ENCODE measurements at regions not wholly inside any gene's neighbourhood (a gene's known extent, or its start where the extent isn't known, plus 50 kb on each side); places are given as distances from the start of the nearest gene placed in this dataset.
"Not testable (repeated sequence)": the region's sequence is repeated elsewhere in the genome, so short reads cannot be mapped to it uniquely, and the experiment has no call there.

DNA sequence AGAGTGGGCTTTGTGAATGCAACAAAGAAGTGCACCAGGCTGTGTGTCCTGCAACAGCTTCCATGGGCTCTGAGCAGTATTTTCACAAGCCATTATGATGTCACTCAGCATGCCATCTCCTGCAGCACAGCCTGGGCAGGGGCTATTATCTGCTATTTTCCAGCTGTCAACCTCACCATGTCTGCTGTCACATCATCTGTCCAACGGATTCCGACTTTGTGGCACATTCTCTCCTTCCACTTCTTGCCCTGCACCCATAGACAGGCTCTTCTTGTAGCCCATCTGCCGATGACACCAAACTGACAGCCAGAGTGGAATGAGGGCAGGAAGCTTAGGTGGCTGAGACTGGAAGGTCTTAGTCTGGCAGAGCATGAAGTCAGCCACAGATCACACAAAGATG is 691.9 kb downstream of the NTRK3 start:
- Mint-ChIP-seq H3K9me3 (peaks cover 5% of the 10 kb centered on the region), H3K4me3 (no peak overlapping the region), H3K27me3 (no peaks in the 10 kb centered on the region), H3K4me1 (peaks cover under 1% of the 10 kb centered on the region), H3K36me3 (ENCODE audit: low read depth) (no peaks in the 10 kb centered on the region), H3K27ac (no peak overlapping the region)
- CTCF ChIA-PET = no interaction called here
- DNase-seq = no peak
- POLR2A ChIA-PET = no interaction called here

DNA sequence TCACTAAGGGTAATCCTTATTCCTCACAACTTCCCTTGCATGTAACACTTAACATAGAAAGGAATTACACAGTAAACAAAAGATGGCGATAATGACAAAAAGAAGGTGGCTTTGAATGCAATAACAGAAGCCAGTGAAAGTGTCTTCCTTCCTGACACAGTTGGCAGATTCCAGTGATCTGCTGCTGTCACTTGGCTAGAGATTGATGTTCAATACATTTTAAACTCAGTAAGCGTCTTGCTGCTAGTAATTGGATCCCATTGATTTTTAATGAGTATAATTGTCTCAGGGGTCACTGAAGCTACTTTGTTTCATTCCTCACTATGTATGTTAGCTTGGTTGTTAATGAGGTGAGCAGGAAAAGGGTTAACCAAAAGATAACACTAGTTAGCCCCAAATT is 692.7 kb downstream of the NTRK3 start:
- POLR2A ChIA-PET = no interaction called here
- no peak for DNase-seq
- CTCF ChIA-PET = interaction anchor here (0.6 kb wide), 1 partner anchor 757 kb away, joined by 3 read pairs; no protein-coding TSS in a partner anchor
- Mint-ChIP-seq H3K4me1 (no peaks in the 10 kb centered on the region), H3K27ac (no peak overlapping the region), H3K4me3 (no peak overlapping the region), H3K36me3 (ENCODE audit: low read depth) (no peaks in the 10 kb centered on the region), H3K27me3 (no peaks in the 10 kb centered on the region), H3K9me3 (peaks cover 5% of the 10 kb centered on the region)

DNA sequence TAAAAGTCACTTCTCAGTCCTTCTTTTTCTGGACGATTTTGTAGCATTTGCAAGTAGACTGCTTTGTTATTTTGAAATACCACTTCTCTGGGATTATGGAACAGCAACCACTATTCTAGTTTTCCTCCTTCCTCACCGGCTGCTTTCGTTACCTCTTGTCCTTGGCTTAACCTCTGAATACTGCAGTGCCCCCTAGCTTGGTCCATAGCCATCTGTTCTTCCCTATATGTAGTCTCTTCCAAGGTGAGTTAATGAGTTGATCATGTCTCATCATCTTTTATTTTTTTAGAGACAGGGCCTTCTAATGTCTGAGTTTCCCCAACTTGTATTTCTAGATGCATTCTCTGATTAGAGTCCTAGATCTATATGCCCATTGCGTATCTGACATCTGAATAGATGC is 694.3 kb downstream of the NTRK3 start:
- H3K4me1 Mint-ChIP-seq = no peaks in the 10 kb centered on the region
- peaks cover 5% of the 10 kb centered on the region for H3K9me3 Mint-ChIP-seq
- no peaks in the 10 kb centered on the region for H3K27me3 Mint-ChIP-seq
- H3K36me3 Mint-ChIP-seq (ENCODE audit: low read depth) = no peaks in the 10 kb centered on the region
- no peak overlapping the region for H3K27ac Mint-ChIP-seq
- CTCF ChIA-PET = no interaction called here
- no peak for DNase-seq
- H3K4me3 Mint-ChIP-seq = no peak overlapping the region
- POLR2A ChIA-PET = no interaction called here

DNA sequence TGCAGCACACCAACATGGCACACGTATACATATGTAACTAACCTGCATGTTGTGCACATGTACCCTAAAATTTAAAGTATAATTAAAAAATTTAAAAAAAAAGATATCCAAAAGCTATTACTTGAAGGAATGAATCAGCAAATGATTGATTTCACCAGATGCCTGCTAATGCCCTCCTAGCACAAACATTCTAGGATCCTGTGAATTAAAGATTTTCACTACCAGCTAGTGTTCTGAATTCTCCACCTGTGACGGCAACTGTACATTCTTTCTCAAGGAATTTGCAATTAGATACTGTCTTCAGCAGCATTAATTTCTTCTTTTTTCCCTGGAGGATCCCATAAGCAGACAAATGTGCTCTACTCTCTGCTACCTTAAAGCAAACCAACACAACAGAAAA is 694.9 kb downstream of the NTRK3 start:
- DNase-seq = no peak
- Mint-ChIP-seq H3K4me3 (no peak overlapping the region), H3K27me3 (no peaks in the 10 kb centered on the region), H3K36me3 (ENCODE audit: low read depth) (no peaks in the 10 kb centered on the region), H3K4me1 (no peaks in the 10 kb centered on the region), H3K9me3 (peaks cover 5% of the 10 kb centered on the region), H3K27ac (no peak overlapping the region)
- ChIA-PET POLR2A (no interaction called here), CTCF (no interaction called here)

DNA sequence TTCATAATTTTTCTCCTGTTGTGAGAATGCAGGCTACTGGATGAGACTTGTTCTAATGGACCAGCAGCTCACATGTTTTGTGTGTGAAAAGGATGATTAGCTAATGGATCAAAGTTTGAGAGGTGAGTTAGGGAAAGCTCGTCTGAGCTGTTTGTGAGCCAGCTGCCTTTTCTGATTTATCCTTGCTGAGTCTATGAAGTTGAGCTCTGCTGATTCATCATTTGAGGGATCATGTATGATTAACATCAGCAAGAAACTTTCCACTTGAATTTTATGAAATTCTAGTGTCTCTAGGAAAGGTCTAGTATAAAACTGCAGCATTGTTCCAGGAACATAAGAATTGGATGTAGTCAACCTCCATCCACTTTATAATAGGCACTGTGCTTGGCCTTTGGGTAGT is 698.7 kb downstream of the NTRK3 start:
- no peak for DNase-seq
- Mint-ChIP-seq H3K27me3 (no peaks in the 10 kb centered on the region), H3K4me3 (no peak overlapping the region), H3K4me1 (no peaks in the 10 kb centered on the region), H3K9me3 (peaks cover 5% of the 10 kb centered on the region), H3K36me3 (ENCODE audit: low read depth) (no peaks in the 10 kb centered on the region), H3K27ac (no peak overlapping the region)
- CTCF ChIA-PET = no interaction called here
- POLR2A ChIA-PET = no interaction called here

DNA sequence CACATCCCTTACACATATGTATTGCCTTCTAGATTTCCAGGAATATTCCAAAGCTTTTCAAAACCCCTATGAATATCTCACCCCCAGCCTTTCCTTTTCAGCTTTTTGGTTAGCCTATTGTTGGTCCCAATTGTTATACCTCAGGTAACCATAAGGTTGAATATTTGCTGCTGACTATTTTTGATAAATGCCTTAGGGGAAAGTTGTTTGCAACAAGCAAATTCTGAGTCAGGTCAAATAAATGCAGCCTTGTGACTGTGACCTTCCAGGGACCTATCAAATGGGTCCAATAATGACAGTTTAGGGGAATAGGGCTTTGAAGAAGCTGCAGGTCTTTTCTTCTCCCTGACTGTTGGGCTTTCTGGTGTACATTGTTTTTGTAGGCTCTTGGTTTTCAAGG is 699.7 kb downstream of the NTRK3 start:
- H3K4me3 Mint-ChIP-seq = no peak overlapping the region
- no peaks in the 10 kb centered on the region for H3K4me1 Mint-ChIP-seq
- H3K27me3 Mint-ChIP-seq = no peaks in the 10 kb centered on the region
- ChIA-PET CTCF (interaction anchor here (0.5 kb wide), 1 partner anchor 800 kb away, joined by 3 read pairs; no protein-coding TSS in a partner anchor), POLR2A (no interaction called here)
- H3K36me3 Mint-ChIP-seq (ENCODE audit: low read depth) = no peaks in the 10 kb centered on the region
- no peak for DNase-seq
- no peak overlapping the region for H3K27ac Mint-ChIP-seq
- peaks cover 5% of the 10 kb centered on the region for H3K9me3 Mint-ChIP-seq

DNA sequence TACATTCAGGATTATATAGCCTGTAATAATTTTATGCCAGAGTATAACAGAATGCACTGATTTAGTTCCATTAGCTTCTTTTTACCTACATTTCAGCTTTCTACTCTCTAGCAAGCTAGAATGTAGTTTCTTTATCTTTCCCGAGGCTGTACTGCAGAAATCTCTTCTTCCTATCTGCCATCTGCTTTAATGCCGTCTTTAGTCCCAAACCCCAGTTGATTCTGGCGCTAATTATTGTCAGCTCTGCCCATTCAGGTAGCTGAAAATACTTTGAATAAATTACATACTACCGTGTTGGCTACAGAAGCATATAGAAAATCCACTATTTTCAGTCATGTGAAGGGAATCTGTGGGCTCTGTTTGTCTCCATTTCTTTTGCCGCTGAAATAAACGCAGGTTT is 706.7 kb downstream of the NTRK3 start:
- Mint-ChIP-seq H3K27me3 (no peaks in the 10 kb centered on the region), H3K9me3 (peaks cover 2% of the 10 kb centered on the region), H3K4me1 (no peaks in the 10 kb centered on the region), H3K27ac (no peak overlapping the region), H3K36me3 (ENCODE audit: low read depth) (no peaks in the 10 kb centered on the region), H3K4me3 (no peak overlapping the region)
- DNase-seq = no peak
- ChIA-PET POLR2A (no interaction called here), CTCF (no interaction called here)

DNA sequence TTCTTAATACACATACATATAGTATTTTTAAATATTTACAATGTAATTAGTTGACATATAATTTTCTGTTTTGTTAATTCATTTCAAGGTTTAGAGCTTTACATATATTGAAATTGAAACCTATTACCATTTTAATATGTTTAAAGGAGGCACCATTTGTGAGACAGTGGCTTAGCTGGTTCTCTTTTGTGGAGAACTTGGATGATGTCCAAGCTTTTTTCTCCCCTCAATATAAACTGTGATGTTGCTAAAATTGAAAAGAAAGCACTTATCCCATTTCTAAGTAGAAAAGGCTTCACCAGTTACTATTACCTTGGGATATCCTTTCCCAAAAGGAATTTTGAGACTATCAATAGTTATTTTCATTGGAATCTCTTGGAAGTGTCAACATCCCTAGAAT is 707.2 kb downstream of the NTRK3 start:
- CTCF ChIA-PET = no interaction called here
- H3K27ac Mint-ChIP-seq = no peak overlapping the region

DNA sequence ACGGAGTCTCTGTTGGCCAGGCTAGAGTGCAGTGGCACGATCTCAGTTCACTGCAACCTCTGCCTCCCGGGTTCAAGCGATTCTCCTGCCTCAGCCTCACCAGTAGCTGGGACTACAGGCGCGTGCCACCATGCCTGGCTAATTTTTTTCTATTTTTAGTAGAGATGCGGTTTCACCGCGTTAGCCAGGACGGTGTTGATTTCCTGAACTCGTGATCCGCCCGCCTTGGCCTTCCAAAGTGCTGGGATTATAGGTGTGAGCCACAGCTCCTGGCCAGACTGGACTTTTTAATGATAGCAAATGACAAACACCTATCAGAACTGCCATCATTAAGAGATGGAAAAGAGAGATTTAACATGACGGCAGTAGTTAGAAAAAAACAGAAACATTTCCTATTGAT is 707.9 kb downstream of the NTRK3 start:
- CTCF ChIA-PET; DNase-seq; H3K27me3 Mint-ChIP-seq; H3K36me3 Mint-ChIP-seq (ENCODE audit: low read depth); H3K27ac Mint-ChIP-seq; H3K4me3 Mint-ChIP-seq; H3K9me3 Mint-ChIP-seq; POLR2A ChIA-PET; H3K4me1 Mint-ChIP-seq: not testable (repeated sequence)

More for the DNA sequence above, 707.2 kb downstream of the NTRK3 start:
- Mint-ChIP-seq H3K9me3 (peaks cover 2% of the 10 kb centered on the region), H3K27me3 (no peaks in the 10 kb centered on the region), H3K4me1 (no peaks in the 10 kb centered on the region), H3K4me3 (no peak overlapping the region), H3K36me3 (ENCODE audit: low read depth) (no peaks in the 10 kb centered on the region)
- POLR2A ChIA-PET = no interaction called here
- no peak for DNase-seq

DNA sequence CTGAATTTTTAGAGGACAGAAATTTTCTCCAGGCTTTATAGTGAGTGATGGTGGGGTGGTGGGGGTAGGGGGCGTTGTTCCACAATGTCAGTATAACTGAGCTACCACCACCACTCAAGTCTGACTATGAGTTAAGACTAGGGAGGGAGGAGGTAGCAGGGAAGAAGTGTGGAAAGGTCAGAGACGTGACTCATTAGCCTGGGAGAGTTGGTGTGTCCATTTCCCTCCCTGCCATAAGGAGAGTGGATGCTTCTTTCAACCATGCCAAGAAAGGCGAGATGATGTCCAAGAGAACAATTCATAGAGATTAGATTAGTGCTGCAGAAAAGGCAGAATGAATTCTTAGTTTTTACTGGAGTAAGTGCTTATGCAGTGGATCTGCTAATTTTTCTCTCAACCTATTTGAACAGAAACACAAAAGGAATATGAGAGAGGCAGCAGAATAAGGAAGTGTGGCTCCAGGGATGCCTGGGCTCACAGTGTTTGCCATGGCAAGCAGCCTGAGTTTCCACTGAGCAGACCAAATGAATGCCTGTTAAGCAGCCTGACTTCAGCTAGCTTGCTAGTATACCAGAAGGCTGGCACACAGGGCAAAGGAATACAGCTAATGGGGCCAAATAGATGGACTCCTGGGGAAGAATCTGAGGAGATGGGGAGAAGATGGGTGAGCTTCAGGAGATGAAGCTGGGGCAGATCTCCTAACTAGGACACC is 708.9 kb downstream of the NTRK3 start:
- Mint-ChIP-seq H3K36me3 (ENCODE audit: low read depth) (no peaks in the 10 kb centered on the region), H3K9me3 (no peaks in the 10 kb centered on the region), H3K27ac (no peak overlapping the region), H3K27me3 (no peaks in the 10 kb centered on the region), H3K4me3 (no peak overlapping the region), H3K4me1 (no peaks in the 10 kb centered on the region)
- CTCF ChIA-PET = no interaction called here
- DNase-seq = no peak
- POLR2A ChIA-PET = no interaction called here

DNA sequence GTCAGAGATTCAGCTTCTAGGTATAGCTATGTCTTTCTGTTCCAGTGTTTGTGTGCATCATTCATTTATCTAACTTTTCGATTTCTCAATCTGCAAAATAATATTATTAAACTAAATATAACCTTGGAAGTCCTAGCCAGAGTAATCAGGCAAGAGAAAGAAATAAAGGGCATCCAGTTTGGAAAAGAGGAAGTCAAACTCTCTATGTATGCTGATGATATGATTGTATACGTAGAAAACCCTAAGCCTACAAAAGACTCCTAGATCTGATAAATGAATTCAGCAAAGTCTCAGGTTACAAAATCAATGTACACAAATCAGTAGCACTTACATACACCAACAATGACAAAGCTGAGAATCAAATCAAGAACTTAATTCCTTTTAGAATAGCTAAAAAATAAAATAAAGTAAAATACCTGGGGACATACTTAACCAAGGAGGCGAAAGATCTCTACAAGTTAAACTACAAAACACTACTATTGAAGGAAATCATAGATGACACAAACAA is 718.2 kb downstream of the NTRK3 start:
- CTCF ChIA-PET = no interaction called here
- DNase-seq = no peak
- H3K27ac Mint-ChIP-seq = no peak overlapping the region
- POLR2A ChIA-PET = no interaction called here
- H3K4me3 Mint-ChIP-seq = no peak overlapping the region
- H3K27me3 Mint-ChIP-seq = no peaks in the 10 kb centered on the region
- peaks cover 3% of the 10 kb centered on the region for H3K9me3 Mint-ChIP-seq
- no peaks in the 10 kb centered on the region for H3K36me3 Mint-ChIP-seq (ENCODE audit: low read depth)
- H3K4me1 Mint-ChIP-seq = no peaks in the 10 kb centered on the region

DNA sequence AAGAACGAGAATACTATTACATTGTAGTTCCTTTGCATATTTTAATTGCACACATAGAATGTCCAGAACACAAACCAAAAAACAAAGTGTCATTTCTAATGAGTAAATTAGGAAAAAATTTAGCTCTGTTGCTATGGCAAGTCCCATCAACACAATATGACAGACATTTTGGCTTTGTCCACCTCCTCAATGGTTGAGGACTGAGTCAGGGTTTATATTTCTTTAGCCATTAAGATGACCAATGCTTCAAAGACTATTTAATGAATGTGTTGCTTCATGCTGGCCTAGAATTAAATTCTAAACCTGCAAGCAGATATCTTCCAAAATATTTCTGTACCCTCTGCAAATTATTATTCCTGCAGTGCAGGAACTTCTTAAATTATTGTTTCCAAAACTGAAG is 719.2 kb downstream of the NTRK3 start:
- Mint-ChIP-seq H3K9me3 (peaks cover 6% of the 10 kb centered on the region), H3K4me3 (no peak overlapping the region), H3K4me1 (no peaks in the 10 kb centered on the region), H3K27me3 (no peaks in the 10 kb centered on the region), H3K27ac (no peak overlapping the region), H3K36me3 (ENCODE audit: low read depth) (no peaks in the 10 kb centered on the region)
- DNase-seq = no peak
- CTCF ChIA-PET = no interaction called here
- POLR2A ChIA-PET = no interaction called here

DNA sequence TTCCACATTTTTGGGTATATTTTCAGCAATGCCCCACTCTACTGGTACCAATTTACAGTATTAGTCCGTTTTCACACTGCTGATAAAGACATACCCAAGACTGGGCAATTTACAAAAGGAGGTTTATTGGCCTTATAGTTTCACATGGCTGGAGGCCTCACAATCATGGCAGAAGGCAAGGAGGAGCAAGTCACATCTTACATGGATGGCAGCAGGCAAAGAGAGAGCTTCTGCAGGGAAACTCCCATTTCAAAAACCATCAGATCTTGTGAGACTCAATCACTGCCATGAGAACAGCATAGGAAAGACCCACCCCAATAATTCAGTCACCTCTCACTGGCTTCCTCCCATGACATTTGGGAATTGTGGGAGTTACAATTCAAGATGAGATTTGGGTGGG is 722.9 kb downstream of the NTRK3 start:
- H3K4me3 Mint-ChIP-seq; H3K27me3 Mint-ChIP-seq; H3K9me3 Mint-ChIP-seq; H3K36me3 Mint-ChIP-seq (ENCODE audit: low read depth); H3K4me1 Mint-ChIP-seq; POLR2A ChIA-PET; H3K27ac Mint-ChIP-seq; DNase-seq; CTCF ChIA-PET: not testable (repeated sequence)

DNA sequence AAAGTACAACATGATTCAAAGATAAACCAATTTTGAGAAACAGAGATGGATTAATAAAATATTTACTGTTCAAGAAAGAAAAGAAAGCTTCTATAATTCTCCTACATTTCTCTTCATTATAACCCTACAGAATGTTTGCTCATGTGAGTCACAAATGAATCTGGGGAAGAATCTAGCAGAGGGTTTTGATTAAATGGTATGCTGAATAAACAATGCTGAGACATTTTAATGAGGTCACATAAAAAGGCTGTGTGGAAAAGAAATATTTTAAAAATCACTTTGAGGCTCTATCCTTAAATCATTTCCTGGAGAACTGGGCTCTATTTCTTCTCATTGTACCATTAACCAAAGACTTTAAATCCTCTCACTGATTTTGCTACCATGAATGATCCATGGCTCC is 727.7 kb downstream of the NTRK3 start:
- Mint-ChIP-seq H3K4me3 (no peak overlapping the region), H3K4me1 (no peaks in the 10 kb centered on the region), H3K27ac (no peak overlapping the region), H3K36me3 (ENCODE audit: low read depth) (no peaks in the 10 kb centered on the region), H3K9me3 (peaks cover 8% of the 10 kb centered on the region), H3K27me3 (no peaks in the 10 kb centered on the region)
- CTCF ChIA-PET = no interaction called here
- DNase-seq = no peak
- POLR2A ChIA-PET = no interaction called here
